Mucosa of stomach (tissue), 1 donor: ENCODE measurements at regions not wholly inside any gene's neighbourhood (a gene's known extent, or its start where the extent isn't known, plus 50 kb on each side); places are given as distances from the start of the nearest gene placed in this dataset.
"Not testable (repeated sequence)": the region's sequence is repeated elsewhere in the genome, so short reads cannot be mapped to it uniquely, and the experiment has no call there.

Experiments
- H3K27me3 ChIP-seq: one replicate; pipeline ENCODE4 v1.7.0; 2013; ENCODE audit warnings: mild to moderate bottlenecking, low read length; ENCODE audit not compliant: control insufficient read depth, insufficient read depth
- H3K36me3 ChIP-seq: one replicate; pipeline ENCODE4 v1.7.0; 2013; ENCODE audit warnings: low read length; ENCODE audit not compliant: control insufficient read depth, insufficient read depth
- H3K4me1 ChIP-seq: one replicate; pipeline ENCODE4 v1.7.0; 2013; ENCODE audit warnings: mild to moderate bottlenecking, low read length; ENCODE audit not compliant: control insufficient read depth, insufficient read depth
- H3K4me3 ChIP-seq: one replicate; pipeline ENCODE4 v1.7.0; 2013; ENCODE audit warnings: low read length
- H3K9ac ChIP-seq: one replicate; pipeline ENCODE4 v1.7.0; 2013; ENCODE audit warnings: mild to moderate bottlenecking, low read length, moderate library complexity
- H3K9me3 ChIP-seq: one replicate; pipeline ENCODE4 v1.7.0; 2013; ENCODE audit warnings: mild to moderate bottlenecking, low read length, moderate library complexity; ENCODE audit not compliant: control insufficient read depth
- donor health status: Pancreatic carcinoma.

GRCh38 chr16:27641260-27641659, 91.3 kb downstream of the KATNIP start:
- H3K4me3 ChIP-seq: no peak overlapping the region

GRCh38 chr16:27641734-27642415, 91.9 kb downstream of the KATNIP start:
- peaks cover 33% of the 10 kb centered on the region for H3K4me1 ChIP-seq
- H3K9ac ChIP-seq, H3K36me3 ChIP-seq: not testable (repeated sequence)

More at GRCh38 chr16:27641260-27641659, 91.3 kb downstream of the KATNIP start:
- Histone ChIP-seq H3K4me1 (peaks cover 39% of the 10 kb centered on the region), H3K27me3 (no peaks in the 10 kb centered on the region), H3K9me3 (no peaks in the 10 kb centered on the region), H3K9ac (no peak overlapping the region), H3K36me3 (no peaks in the 10 kb centered on the region)

GRCh38 chr16:27642756-27643155, 92.8 kb downstream of the KATNIP start:
- Histone ChIP-seq H3K27me3 (no peaks in the 10 kb centered on the region), H3K9me3 (no peaks in the 10 kb centered on the region), H3K9ac (no peak overlapping the region), H3K4me3 (no peak overlapping the region), H3K36me3 (no peaks in the 10 kb centered on the region), H3K4me1 (peaks cover 26% of the 10 kb centered on the region)

More at GRCh38 chr16:27641734-27642415, 91.9 kb downstream of the KATNIP start:
- not testable (repeated sequence) for H3K9me3 ChIP-seq, H3K27me3 ChIP-seq, H3K4me3 ChIP-seq

- Histone ChIP-seq H3K27me3 (no peaks in the 10 kb centered on the region), H3K4me3 (no peak overlapping the region), H3K9ac (no peak overlapping the region), H3K9me3 (no peaks in the 10 kb centered on the region), H3K4me1 (peaks cover 12% of the 10 kb centered on the region), H3K36me3 (no peaks in the 10 kb centered on the region)
Measured at GRCh38 chr16:27644165-27644564, 94.2 kb downstream of the KATNIP start.

GRCh38 chr16:27645396-27645795, 95.5 kb downstream of the KATNIP start:
- Histone ChIP-seq H3K9ac (no peak overlapping the region), H3K36me3 (no peaks in the 10 kb centered on the region), H3K27me3 (no peaks in the 10 kb centered on the region), H3K4me3 (no peak overlapping the region), H3K4me1 (peaks cover 5% of the 10 kb centered on the region), H3K9me3 (no peaks in the 10 kb centered on the region)

DNA sequence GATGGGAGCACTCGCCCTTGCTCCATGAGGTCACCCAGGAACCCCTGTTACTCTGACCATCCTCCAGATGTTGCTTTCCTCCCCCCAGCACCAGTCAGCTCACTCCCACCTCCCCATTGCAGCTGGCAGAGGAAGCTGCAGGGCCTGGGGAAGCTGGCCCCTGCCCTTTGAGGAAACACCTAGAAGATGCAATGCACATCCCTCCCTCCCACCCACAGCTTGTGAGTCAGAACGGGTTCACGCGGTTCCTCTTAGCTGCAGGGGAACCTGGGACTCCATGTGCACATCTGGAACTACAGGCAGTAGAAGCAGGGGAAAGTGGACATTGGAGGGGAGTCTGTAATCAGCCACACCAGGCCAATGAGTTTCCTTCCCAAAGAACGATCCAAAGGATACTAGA, 96.9 kb downstream of the KATNIP start:
- H3K36me3 ChIP-seq: no peaks in the 10 kb centered on the region
- no peaks in the 10 kb centered on the region for H3K9me3 ChIP-seq
- H3K4me1 ChIP-seq: peaks cover 6% of the 10 kb centered on the region
- H3K9ac ChIP-seq: no peak overlapping the region
- H3K27me3 ChIP-seq: no peaks in the 10 kb centered on the region
- no peak overlapping the region for H3K4me3 ChIP-seq

- H3K4me1 ChIP-seq: peaks cover 6% of the 10 kb centered on the region
- H3K9ac ChIP-seq: no peak overlapping the region
- H3K36me3 ChIP-seq: no peaks in the 10 kb centered on the region
- no peaks in the 10 kb centered on the region for H3K27me3 ChIP-seq
- no peaks in the 10 kb centered on the region for H3K9me3 ChIP-seq
- no peak overlapping the region for H3K4me3 ChIP-seq
Measured at GRCh38 chr16:27649021-27649420, 99.1 kb downstream of the KATNIP start.

DNA sequence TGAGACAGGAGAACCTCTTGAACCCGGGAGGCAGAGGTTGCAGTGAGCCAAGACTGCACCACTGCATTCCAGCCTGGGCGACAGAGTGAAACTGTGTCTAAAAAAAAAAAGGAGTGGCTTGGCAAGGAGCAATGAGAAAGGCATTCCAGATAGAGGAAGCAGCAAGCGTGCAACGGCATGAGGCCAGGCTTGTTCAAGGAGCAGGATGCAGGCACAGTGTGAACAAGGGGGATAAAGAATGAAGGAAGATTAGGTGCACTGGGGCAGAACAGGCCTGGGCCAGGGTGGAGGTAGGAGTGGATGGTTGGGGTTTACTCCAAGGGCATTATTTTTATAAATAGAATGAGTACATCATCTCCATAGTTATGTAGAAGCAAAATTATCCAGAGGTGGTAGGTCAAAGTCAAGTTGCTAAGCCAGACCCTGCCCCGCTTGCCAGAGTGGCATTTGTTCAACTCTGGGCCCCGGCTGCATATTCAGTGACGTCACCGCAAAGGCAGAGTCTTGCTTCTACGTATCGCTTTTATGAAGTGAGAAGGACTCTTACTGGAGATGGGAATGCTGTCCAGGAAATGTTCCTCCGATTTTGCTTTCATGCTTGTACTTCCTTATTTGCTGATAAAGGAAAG, 100.2 kb downstream of the KATNIP start:
- Histone ChIP-seq H3K36me3 (no peaks in the 10 kb centered on the region), H3K9ac (no peak overlapping the region), H3K9me3 (no peaks in the 10 kb centered on the region), H3K4me1 (peaks cover 6% of the 10 kb centered on the region), H3K4me3 (no peak overlapping the region), H3K27me3 (no peaks in the 10 kb centered on the region)

DNA sequence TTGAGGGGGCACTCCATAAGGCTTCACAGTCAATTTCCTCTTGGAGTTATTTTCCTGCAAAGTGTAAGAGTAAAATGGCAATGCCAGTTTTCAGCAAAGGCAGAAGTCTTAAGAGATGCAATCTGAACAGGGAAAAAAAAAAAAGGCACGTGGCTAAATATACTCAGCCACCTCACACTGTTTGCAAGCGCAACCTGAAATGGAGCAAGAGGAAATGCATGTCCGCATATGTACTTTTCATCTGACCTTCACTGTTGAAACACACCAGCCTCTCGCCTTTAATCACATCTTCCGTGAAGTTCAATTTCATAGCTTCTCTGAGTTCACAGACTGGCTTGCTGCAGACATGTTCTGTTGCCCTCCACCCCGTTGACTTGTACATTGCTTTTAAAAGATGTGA, 101.4 kb downstream of the KATNIP start:
- Histone ChIP-seq H3K36me3 (peaks cover 6% of the 10 kb centered on the region), H3K9me3 (no peaks in the 10 kb centered on the region), H3K9ac (no peak overlapping the region), H3K4me3 (no peak overlapping the region), H3K27me3 (no peaks in the 10 kb centered on the region), H3K4me1 (peaks cover 6% of the 10 kb centered on the region)

DNA sequence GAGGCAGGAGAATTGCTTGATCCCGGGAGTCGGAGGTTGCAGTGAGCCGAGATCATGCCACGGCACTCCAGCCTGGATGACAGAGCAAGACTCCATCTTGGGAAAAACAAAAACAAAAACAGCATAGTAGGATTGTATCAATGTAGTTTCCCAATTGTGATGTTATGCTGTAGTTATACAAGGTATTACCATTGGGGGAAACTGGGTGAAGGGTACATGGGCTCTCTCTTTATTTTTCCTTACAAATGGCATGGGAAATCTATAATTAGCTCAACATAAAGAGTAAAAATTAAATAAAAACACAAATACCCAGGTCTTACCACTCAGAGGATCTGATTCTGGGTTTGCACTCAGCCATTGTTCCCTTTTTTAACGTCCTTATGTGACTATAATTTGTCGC, 107.9 kb downstream of the KATNIP start:
- H3K4me1 ChIP-seq: no peaks in the 10 kb centered on the region

DNA sequence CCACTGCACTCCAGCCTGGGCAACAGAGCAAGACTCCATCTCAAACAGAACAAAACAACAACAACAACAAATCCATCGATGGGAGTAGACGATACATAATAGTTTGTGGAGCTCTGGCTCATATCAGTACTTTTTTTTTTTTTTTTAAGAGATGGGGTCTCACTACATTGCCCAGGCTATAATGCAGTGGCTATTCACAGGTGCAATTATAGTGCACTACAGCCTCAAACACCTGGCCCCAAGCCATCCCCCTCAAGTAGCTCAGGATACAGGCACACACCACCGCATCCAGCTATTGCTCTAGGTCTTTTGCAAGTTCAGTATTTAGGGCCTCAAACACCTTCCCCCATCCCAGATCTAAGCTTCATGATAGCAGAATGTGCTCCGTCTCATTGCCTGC, 110.6 kb downstream of the KATNIP start:
- no peaks in the 10 kb centered on the region for H3K9me3 ChIP-seq
- H3K9ac ChIP-seq: no peak overlapping the region
- H3K4me3 ChIP-seq: no peak overlapping the region
- H3K36me3 ChIP-seq: peaks cover 5% of the 10 kb centered on the region
- no peaks in the 10 kb centered on the region for H3K27me3 ChIP-seq
- no peaks in the 10 kb centered on the region for H3K4me1 ChIP-seq

More for the DNA sequence above, 107.9 kb downstream of the KATNIP start:
- Histone ChIP-seq H3K4me3 (no peak overlapping the region), H3K36me3 (peaks cover 6% of the 10 kb centered on the region), H3K9me3 (no peaks in the 10 kb centered on the region), H3K9ac (no peak overlapping the region), H3K27me3 (no peaks in the 10 kb centered on the region)

GRCh38 chr16:27663235-27663634, 113.3 kb downstream of the KATNIP start:
- H3K27me3 ChIP-seq, H3K9ac ChIP-seq, H3K9me3 ChIP-seq, H3K4me3 ChIP-seq, H3K4me1 ChIP-seq, H3K36me3 ChIP-seq: not testable (repeated sequence)
